AG08395 (cell line): ENCODE measurements at regions not wholly inside any gene's neighbourhood (a gene's known extent, or its start where the extent isn't known, plus 50 kb on each side); places are given as distances from the start of the nearest gene placed in this dataset.
A peak's percentile ranks its signal among the peaks of the same experiment; 100 is the strongest.

ENCODE experiments used
- DNase-seq: peaks from one replicate; pipeline ENCODE4 v3.0.0; 2012; ENCODE audit warnings: mixed read lengths, low spot score

- DNase-seq, result no peak
Observed at GRCh38 chr5:53416144-53416738, 64.2 kb upstream of the FST start.

GRCh38 chr5:53418409-53418808 is 62.0 kb upstream of the FST start:
- no peak for DNase-seq

- peak; percentile 63 for DNase-seq
Observed at GRCh38 chr5:53418826-53419658, 61.4 kb upstream of the FST start.

- peak; percentile 79 for DNase-seq
Observed at GRCh38 chr5:53422539-53422938, 57.9 kb upstream of the FST start.

GRCh38 chr5:53423724-53424123 is 56.7 kb upstream of the FST start:
- DNase-seq, result peak; percentile 31

- peak; percentile 31 for DNase-seq
Observed at GRCh38 chr5:53424686-53425615, 55.5 kb upstream of the FST start.

GRCh38 chr5:53425687-53426511 is 54.5 kb upstream of the FST start:
- no peak for DNase-seq

- DNase-seq, result no peak
Observed at GRCh38 chr5:53426512-53426830, 54.0 kb upstream of the FST start.

GRCh38 chr5:53426878-53427277 is 53.6 kb upstream of the FST start:
- DNase-seq, result no peak

GRCh38 chr5:53427965-53428364 is 52.5 kb upstream of the FST start:
- DNase-seq, result no peak

GRCh38 chr5:53429706-53430105 is 50.7 kb upstream of the FST start:
- peak; percentile 10 for DNase-seq

GRCh38 chr5:53430618-53431252 is 49.7 kb upstream of the FST start:
- DNase-seq, result peak; percentile 57
